ENCODE measurements at regions not wholly inside any gene's neighbourhood (a gene's known extent, or its start where the extent isn't known, plus 50 kb on each side); places are given as distances from the start of the nearest gene placed in this dataset.

DNA sequence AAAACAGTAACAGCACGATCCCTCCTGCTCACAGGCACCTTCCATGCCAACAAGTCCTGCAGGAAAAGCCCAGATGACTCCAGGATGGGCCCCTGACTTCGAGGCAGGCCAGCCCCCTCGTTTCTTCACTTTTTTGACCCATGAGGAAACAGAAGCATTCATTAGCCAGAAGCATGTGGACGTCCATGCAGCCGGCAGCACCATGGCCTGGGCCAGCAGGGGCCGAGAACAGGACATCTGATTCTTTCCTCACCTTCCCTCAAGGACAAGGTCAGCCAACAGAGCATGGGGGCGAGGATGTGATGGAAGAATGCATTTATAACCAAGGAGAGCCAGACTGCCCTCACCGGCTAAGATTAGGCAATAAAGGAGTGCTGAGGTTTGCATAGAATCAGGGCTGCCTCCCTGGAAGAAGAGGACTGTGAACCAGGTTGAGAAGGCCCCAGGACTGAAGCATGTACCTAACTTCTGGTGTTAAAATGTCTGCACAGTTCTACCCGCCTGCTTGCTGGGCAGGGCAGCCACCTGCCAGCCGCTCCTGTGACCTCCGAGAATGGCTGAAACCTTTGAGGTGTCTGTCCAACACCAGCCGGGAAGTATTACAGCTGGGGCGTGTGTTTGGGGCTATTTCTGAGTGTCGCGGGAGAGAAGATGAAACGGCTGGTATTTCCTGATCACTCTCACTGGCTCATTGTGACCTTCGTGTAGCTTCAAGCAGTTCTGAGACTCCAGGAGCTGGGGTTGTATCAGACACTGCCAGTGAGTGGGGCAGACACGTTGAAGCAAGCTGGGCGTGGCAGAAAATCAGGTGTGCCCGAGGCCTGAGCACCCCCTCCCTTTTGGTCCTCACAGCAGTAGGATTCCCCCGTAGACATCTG lies 94.0 kb upstream of the TNRC6C start:
- TF ChIP-seq, protein P1, sequence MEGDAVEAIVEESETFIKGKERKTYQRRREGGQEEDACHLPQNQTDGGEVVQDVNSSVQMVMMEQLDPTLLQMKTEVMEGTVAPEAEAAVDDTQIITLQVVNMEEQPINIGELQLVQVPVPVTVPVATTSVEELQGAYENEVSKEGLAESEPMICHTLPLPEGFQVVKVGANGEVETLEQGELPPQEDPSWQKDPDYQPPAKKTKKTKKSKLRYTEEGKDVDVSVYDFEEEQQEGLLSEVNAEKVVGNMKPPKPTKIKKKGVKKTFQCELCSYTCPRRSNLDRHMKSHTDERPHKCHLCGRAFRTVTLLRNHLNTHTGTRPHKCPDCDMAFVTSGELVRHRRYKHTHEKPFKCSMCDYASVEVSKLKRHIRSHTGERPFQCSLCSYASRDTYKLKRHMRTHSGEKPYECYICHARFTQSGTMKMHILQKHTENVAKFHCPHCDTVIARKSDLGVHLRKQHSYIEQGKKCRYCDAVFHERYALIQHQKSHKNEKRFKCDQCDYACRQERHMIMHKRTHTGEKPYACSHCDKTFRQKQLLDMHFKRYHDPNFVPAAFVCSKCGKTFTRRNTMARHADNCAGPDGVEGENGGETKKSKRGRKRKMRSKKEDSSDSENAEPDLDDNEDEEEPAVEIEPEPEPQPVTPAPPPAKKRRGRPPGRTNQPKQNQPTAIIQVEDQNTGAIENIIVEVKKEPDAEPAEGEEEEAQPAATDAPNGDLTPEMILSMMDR (conservative IDR thresholded peaks at IDR 0.05), result no peak
- no peak for TF ChIP-seq ZFX (IDR thresholded peaks at IDR 0.05)

Measured in C4-2B (cell line).